ENCODE measurements at regions not wholly inside any gene's neighbourhood (a gene's known extent, or its start where the extent isn't known, plus 50 kb on each side); places are given as distances from the start of the nearest gene placed in this dataset.

DNA sequence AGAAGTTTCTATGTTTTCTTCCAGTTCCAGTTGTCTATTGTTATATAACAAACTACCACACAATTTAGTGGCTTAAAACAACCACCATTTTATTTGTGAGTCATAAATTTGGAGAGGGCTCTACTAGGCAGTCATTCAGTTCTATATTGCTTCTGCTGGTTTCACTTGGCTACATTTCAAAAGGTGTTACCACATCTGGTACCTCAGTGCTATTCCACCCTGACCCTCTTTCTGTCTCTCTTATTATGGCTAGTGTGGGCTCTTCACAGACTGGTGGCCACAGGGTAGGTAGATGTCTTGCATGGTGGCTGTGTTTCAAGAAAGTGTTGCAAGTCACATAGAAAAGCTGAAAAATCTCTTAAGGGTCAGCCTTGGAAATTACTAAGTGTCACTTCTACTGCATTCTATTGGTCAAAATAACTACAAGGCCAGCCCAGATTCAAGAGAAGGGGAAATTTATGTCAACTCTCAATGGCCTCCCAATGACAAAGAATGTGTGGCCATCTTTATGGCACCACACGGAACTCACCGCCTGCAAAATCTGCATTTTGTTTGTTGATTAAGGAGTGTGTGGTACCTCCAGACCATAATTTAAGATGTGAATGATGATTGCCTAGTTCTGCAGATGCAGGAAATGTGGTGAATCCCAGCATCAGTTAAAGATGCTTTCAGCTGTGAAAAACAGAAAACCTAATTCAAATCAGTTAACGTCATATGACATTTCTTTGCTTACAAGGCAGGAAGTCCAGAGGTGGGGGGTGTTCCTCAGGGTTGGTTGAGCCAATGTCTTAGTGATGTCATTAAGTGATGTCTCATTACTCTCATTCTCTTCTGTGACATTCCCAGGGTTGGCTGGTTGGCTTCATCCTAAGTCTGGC, 105.8 kb upstream of the RASGRP1 start:
- no peaks in the 10 kb centered on the region for H3K36me3 Mint-ChIP-seq
- CTCF ChIA-PET: interaction anchor here (1.0 to 10.2 kb wide), 5 partner anchors 13 to 106 kb away, joined by 4 to 94 read pairs (median 79); partner anchors contain the start of gene RASGRP1
- DNase-seq: peak; percentile 58 to 89 (median 88)
- Histone ChIP-seq H3K27ac (ENCODE audit: low read depth, low read length) (peak overlapping the region; percentile 62), H3K9me3 (ENCODE audit: low read length) (no peaks in the 10 kb centered on the region), H3K36me3 (ENCODE audit: insufficient read depth, low read length) (no peaks in the 10 kb centered on the region), H3K27me3 (ENCODE audit: insufficient read depth, low read length, poor library complexity, severe bottlenecking) (no peaks in the 10 kb centered on the region), H3K4me1 (ENCODE audit: insufficient read depth, low read length) (peaks cover 89% of the 10 kb centered on the region), H3K4me3 (ENCODE audit: low read length) (peak overlapping the region; percentile 16)
- POLR2A ChIA-PET: interaction anchor here (1.0 to 5.3 kb wide), 4 partner anchors 18 to 216 kb away, joined by 3 to 41 read pairs (median 18); partner anchors contain the start of gene RASGRP1
- H3K4me3 Mint-ChIP-seq: peak overlapping the region; percentile 42 to 75 (median 68)
- no peaks in the 10 kb centered on the region for H3K27me3 Mint-ChIP-seq
- no peaks in the 10 kb centered on the region for H3K9me3 Mint-ChIP-seq
- peaks cover 78 to 94% (median 88%) of the 10 kb centered on the region in 3 donors for H3K4me1 Mint-ChIP-seq
- H3K27ac Mint-ChIP-seq: peak overlapping the region; percentile 95 to 100 (median 98)

DNA sequence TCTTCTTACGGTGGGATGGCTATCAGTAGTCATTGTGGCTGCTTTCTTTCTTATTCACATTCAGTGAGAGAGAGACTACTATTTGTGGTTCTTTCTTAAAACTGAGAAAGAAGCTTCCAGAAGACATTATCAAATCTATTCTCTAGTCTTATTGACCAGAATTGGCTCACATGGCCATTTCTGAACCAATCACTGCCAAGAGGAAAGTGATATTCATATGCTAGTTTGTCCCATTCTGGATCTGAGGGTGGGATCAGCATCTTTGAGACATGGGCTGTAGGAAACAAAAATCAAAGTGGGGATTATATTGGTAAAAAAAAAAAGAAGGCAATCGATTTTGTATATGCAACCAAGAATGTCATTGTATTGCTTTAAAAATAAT, 106.4 kb upstream of the RASGRP1 start:
- no peaks in the 10 kb centered on the region for H3K36me3 ChIP-seq (ENCODE audit: insufficient read depth, low read length)
- ChIA-PET POLR2A (interaction anchor here (1.0 to 5.3 kb wide), 5 partner anchors 17 to 216 kb away, joined by 3 to 41 read pairs (median 15); partner anchors contain the start of gene RASGRP1), CTCF (interaction anchor here (1.9 to 10.2 kb wide), 6 partner anchors 12 to 106 kb away, joined by 6 to 94 read pairs (median 66); partner anchors contain the start of gene RASGRP1)
- Mint-ChIP-seq H3K27me3 (no peaks in the 10 kb centered on the region), H3K4me1 (peaks cover 72 to 93% (median 86%) of the 10 kb centered on the region in 3 donors), H3K27ac (peak overlapping the region; percentile 95 to 100 (median 98)), H3K9me3 (no peaks in the 10 kb centered on the region), H3K4me3 (peak overlapping the region; percentile 42 to 75 (median 68)), H3K36me3 (no peaks in the 10 kb centered on the region)
- H3K4me3 ChIP-seq (ENCODE audit: low read length): no peak overlapping the region
- no peak for DNase-seq
- H3K27me3 ChIP-seq (ENCODE audit: insufficient read depth, low read length, poor library complexity, severe bottlenecking): no peaks in the 10 kb centered on the region
- peak overlapping the region; percentile 62 for H3K27ac ChIP-seq (ENCODE audit: low read depth, low read length)
- H3K4me1 ChIP-seq (ENCODE audit: insufficient read depth, low read length): peaks cover 83% of the 10 kb centered on the region
- H3K9me3 ChIP-seq (ENCODE audit: low read length): no peaks in the 10 kb centered on the region

DNA sequence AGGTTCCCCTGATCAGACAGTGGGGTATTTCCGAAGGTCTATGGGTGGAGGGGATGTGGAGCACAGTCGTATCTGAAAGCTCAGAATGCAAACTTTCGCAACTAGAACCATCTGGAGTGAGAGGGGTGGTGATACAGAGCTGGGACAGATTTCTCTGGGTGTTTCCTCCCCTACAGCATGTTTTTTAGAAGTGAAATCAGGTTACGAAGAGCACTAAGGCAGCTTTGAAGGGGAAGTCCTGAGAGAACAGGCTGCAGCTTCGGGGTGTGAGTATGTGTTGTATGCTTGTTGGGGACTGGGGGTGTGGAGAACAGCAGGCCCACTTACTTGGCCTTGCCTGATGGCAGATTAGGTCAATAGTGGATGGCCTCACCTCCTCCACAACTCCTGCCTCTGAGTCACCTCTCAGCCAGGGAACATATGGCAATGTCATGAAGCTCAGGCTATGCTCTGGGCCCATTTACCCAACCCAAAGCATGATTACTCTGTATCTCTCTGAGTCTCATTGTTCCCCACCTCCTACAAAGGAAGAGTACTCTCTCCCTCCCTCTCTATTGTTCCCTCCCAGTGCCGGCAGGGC, 107.2 kb upstream of the RASGRP1 start:
- no peaks in the 10 kb centered on the region for H3K36me3 Mint-ChIP-seq
- peak overlapping the region; percentile 95 to 100 (median 98) for H3K27ac Mint-ChIP-seq
- peak overlapping the region; percentile 62 for H3K27ac ChIP-seq (ENCODE audit: low read depth, low read length)
- peak overlapping the region; percentile 6 to 75 (median 68) for H3K4me3 Mint-ChIP-seq
- H3K4me3 ChIP-seq (ENCODE audit: low read length): peak overlapping the region; percentile 13
- H3K9me3 ChIP-seq (ENCODE audit: low read length): no peaks in the 10 kb centered on the region
- no peaks in the 10 kb centered on the region for H3K27me3 ChIP-seq (ENCODE audit: insufficient read depth, low read length, poor library complexity, severe bottlenecking)
- no peaks in the 10 kb centered on the region for H3K9me3 Mint-ChIP-seq
- peaks cover 75% of the 10 kb centered on the region for H3K4me1 ChIP-seq (ENCODE audit: insufficient read depth, low read length)
- DNase-seq: peak; percentile 35 to 69 (median 62)
- POLR2A ChIA-PET: interaction anchor here (0.5 to 5.3 kb wide), 7 partner anchors 11 to 108 kb away, joined by 3 to 41 read pairs (median 5); partner anchors contain the start of gene RASGRP1
- peaks cover 67 to 85% (median 82%) of the 10 kb centered on the region in 3 donors for H3K4me1 Mint-ChIP-seq
- no peaks in the 10 kb centered on the region for H3K36me3 ChIP-seq (ENCODE audit: insufficient read depth, low read length)
- CTCF ChIA-PET: interaction anchor here (0.9 to 10.2 kb wide), 7 partner anchors 9 to 107 kb away, joined by 3 to 94 read pairs (median 54); partner anchors contain the start of gene RASGRP1
- no peaks in the 10 kb centered on the region for H3K27me3 Mint-ChIP-seq

DNA sequence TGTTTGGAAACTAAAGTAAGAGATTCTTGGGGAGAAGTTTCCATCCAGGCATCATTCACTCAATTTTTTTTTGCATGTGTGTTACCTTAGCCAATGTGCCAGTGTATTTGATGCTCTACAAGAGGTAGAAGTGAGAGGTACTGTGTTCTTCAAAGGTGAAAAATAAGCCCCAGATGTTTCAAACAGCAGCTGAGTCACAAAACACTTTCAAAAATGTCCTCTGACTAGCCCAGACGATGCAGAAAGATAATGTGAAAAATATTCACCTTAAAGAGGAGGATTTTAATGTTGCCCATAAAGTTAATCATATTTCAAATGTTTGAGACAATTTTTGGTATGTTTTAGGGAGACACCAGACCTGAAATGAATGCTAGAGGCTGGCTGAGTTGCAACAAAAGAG, 107.7 kb upstream of the RASGRP1 start:
- Histone ChIP-seq H3K4me3 (ENCODE audit: low read length) (peak overlapping the region; percentile 13), H3K4me1 (ENCODE audit: insufficient read depth, low read length) (peaks cover 70% of the 10 kb centered on the region), H3K27ac (ENCODE audit: low read depth, low read length) (peak overlapping the region; percentile 62), H3K27me3 (ENCODE audit: insufficient read depth, low read length, poor library complexity, severe bottlenecking) (no peaks in the 10 kb centered on the region), H3K9me3 (ENCODE audit: low read length) (no peaks in the 10 kb centered on the region), H3K36me3 (ENCODE audit: insufficient read depth, low read length) (no peaks in the 10 kb centered on the region)
- ChIA-PET CTCF (interaction anchor here (0.9 to 10.2 kb wide), 7 partner anchors 10 to 108 kb away, joined by 3 to 94 read pairs (median 54); partner anchors contain the start of gene RASGRP1), POLR2A (interaction anchor here (0.5 to 5.3 kb wide), 7 partner anchors 10 to 108 kb away, joined by 3 to 41 read pairs (median 5); partner anchors contain the start of gene RASGRP1)
- Mint-ChIP-seq H3K36me3 (peaks cover 0 to 4% (median 0%) of the 10 kb centered on the region in 3 donors), H3K27me3 (no peaks in the 10 kb centered on the region), H3K4me1 (peaks cover 62 to 84% (median 81%) of the 10 kb centered on the region in 3 donors), H3K9me3 (no peaks in the 10 kb centered on the region), H3K27ac (peak overlapping the region; percentile 95 to 100 (median 98)), H3K4me3 (peak overlapping the region in 6 of 7 donors; percentile 48 to 75 (median 69))
- DNase-seq: no peak

DNA sequence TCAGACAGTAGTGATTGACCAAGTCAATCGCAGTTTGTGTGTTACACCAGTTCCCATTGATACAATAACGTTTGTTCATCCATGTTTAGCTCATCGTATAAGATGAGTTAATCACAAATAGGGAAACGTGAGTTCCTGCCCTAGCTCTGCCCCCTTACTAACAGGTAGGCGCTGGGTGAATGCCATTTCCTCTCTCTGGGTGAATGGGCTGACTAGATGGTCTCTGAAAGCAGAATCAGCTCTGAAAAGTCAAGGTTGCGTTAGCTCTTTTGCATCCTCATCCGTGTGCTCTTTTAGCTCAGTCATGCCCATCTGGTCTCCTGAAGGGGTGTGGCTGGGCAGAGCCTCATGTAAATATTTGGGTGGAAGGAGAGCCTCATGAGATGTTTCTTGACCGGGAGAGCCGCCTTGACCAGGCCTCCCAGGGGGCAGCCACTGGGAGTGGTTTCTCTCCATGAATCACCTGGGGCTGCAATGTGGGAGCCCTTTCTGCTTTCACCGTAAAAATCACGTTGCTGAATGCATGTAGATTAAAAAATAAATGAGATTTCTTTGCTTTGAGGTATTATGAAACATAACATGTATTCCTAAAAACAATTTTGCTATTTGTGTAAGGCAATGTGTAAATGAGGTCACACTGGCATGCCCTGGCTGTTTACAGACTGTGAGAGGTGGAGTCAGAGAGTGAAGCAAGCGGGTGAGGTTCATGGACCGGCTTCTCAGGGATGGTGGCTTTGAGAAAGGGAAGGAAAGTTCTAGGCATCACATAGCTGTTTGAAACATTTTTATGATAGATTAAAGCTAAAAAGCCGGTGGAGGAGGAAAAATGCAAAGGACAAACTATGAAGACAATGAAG, 108.4 kb upstream of the RASGRP1 start:
- ChIA-PET POLR2A (interaction anchor here (1.2 to 3.1 kb wide), 3 partner anchors 10 to 20 kb away, joined by 5 to 15 read pairs (median 5); no protein-coding TSS in a partner anchor), CTCF (interaction anchor here (1.9 to 10.2 kb wide), 7 partner anchors 9 to 108 kb away, joined by 6 to 94 read pairs (median 54); partner anchors contain the start of gene RASGRP1)
- Mint-ChIP-seq H3K4me3 (peak overlapping the region in 5 of 7 donors; percentile 0 to 75 (median 73)), H3K27me3 (no peaks in the 10 kb centered on the region), H3K9me3 (no peaks in the 10 kb centered on the region), H3K36me3 (peaks cover 0 to 7% (median 0%) of the 10 kb centered on the region in 3 donors), H3K4me1 (peaks cover 58 to 82% (median 81%) of the 10 kb centered on the region in 3 donors), H3K27ac (peak overlapping the region; percentile 95 to 100 (median 98))
- DNase-seq: no peak
- Histone ChIP-seq H3K9me3 (ENCODE audit: low read length) (no peaks in the 10 kb centered on the region), H3K36me3 (ENCODE audit: insufficient read depth, low read length) (no peaks in the 10 kb centered on the region), H3K27me3 (ENCODE audit: insufficient read depth, low read length, poor library complexity, severe bottlenecking) (no peaks in the 10 kb centered on the region), H3K4me1 (ENCODE audit: insufficient read depth, low read length) (peaks cover 62% of the 10 kb centered on the region), H3K4me3 (ENCODE audit: low read length) (no peak overlapping the region), H3K27ac (ENCODE audit: low read depth, low read length) (peak overlapping the region; percentile 62)

DNA sequence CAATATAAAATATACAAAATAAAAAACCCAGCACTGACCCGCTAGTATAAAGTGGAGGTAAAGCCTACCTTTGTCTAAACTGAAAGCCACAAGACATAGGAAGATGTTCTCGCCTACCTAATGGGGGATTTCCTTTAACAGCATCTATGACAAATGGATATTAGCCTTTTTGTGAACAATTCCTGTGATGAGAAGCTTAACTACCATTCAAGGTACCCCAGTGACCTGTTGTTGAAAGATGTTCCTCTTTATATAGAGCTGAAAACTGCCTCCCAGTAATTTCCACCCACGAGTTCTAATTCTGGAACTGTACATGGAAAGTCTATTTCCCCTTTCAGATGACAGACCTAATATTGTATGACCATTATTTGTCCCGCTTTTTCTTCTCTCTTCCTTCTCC, 109.8 kb upstream of the RASGRP1 start:
- H3K9me3 Mint-ChIP-seq: no peaks in the 10 kb centered on the region
- H3K4me1 ChIP-seq (ENCODE audit: insufficient read depth, low read length): peaks cover 49% of the 10 kb centered on the region
- CTCF ChIA-PET: interaction anchor here (1.0 to 10.2 kb wide), 7 partner anchors 9 to 113 kb away, joined by 3 to 94 read pairs (median 54); partner anchors contain the start of gene RASGRP1
- no peaks in the 10 kb centered on the region for H3K27me3 Mint-ChIP-seq
- peak overlapping the region in 3 of 7 donors; percentile 0 to 57 (median 0) for H3K4me3 Mint-ChIP-seq
- H3K9me3 ChIP-seq (ENCODE audit: low read length): no peaks in the 10 kb centered on the region
- H3K27ac Mint-ChIP-seq: peak overlapping the region; percentile 64 to 91 (median 82)
- H3K4me3 ChIP-seq (ENCODE audit: low read length): no peak overlapping the region
- H3K27me3 ChIP-seq (ENCODE audit: insufficient read depth, low read length, poor library complexity, severe bottlenecking): no peaks in the 10 kb centered on the region
- no peaks in the 10 kb centered on the region for H3K36me3 ChIP-seq (ENCODE audit: insufficient read depth, low read length)
- H3K27ac ChIP-seq (ENCODE audit: low read depth, low read length): no peak overlapping the region
- H3K36me3 Mint-ChIP-seq: peaks cover 0 to 11% (median 0%) of the 10 kb centered on the region in 3 donors
- POLR2A ChIA-PET: interaction anchor here (0.7 to 1.0 kb wide), 3 partner anchors 14 to 204 kb away, joined by 4 read pairs; no protein-coding TSS in a partner anchor
- H3K4me1 Mint-ChIP-seq: peaks cover 52 to 82% (median 78%) of the 10 kb centered on the region in 3 donors
- no peak for DNase-seq

DNA sequence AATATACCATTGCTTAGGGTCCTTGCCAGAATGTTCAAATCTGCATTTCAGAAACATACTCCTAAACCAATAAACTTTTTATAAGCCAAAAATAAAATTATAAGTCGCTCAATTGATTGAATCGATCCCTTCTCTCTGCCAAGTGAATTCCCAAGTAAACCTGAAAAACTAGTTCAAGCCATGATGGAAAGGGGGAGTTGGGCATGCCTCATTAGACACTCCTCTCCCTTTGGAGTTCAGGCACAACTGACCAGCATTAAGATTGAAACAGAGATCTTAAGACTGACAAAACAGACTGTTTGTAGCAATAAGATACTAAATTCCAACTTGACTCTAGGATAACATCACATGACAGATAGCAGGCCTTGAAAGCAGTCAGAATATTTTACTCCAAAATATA, 113.7 kb upstream of the RASGRP1 start:
- ChIA-PET CTCF (interaction anchor here (2.1 to 2.9 kb wide), 2 partner anchors 25 to 115 kb away, joined by 6 to 18 read pairs; partner anchors contain the start of gene RASGRP1), POLR2A (no interaction called here)

More for the DNA sequence above, 113.7 kb upstream of the RASGRP1 start:
- H3K27ac Mint-ChIP-seq: peak overlapping the region in 1 of 8 donors; percentile 68
- Histone ChIP-seq H3K27ac (ENCODE audit: low read depth, low read length) (no peak overlapping the region), H3K4me1 (ENCODE audit: insufficient read depth, low read length) (peaks cover 23% of the 10 kb centered on the region), H3K9me3 (ENCODE audit: low read length) (no peaks in the 10 kb centered on the region), H3K4me3 (ENCODE audit: low read length) (no peak overlapping the region), H3K36me3 (ENCODE audit: insufficient read depth, low read length) (no peaks in the 10 kb centered on the region), H3K27me3 (ENCODE audit: insufficient read depth, low read length, poor library complexity, severe bottlenecking) (no peaks in the 10 kb centered on the region)
- no peaks in the 10 kb centered on the region for H3K9me3 Mint-ChIP-seq
- no peaks in the 10 kb centered on the region for H3K27me3 Mint-ChIP-seq
- H3K36me3 Mint-ChIP-seq: peaks cover 0 to 11% (median 0%) of the 10 kb centered on the region in 3 donors
- no peak overlapping the region for H3K4me3 Mint-ChIP-seq
- H3K4me1 Mint-ChIP-seq: peaks cover 28 to 56% (median 53%) of the 10 kb centered on the region in 3 donors
- DNase-seq: no peak
